GM21528 (cell line): ENCODE measurements at regions not wholly inside any gene's neighbourhood (a gene's known extent, or its start where the extent isn't known, plus 50 kb on each side); places are given as distances from the start of the nearest gene placed in this dataset.

Source experiments
- ATAC-seq: cut with Tn5 transposase; IDR thresholded peaks from one replicate; pipeline ENCODE4 v1.9.1; 2021; ENCODE audit warnings: mild to moderate bottlenecking, moderate library complexity; ENCODE audit not compliant: unreplicated experiment, low FRiP score

DNA sequence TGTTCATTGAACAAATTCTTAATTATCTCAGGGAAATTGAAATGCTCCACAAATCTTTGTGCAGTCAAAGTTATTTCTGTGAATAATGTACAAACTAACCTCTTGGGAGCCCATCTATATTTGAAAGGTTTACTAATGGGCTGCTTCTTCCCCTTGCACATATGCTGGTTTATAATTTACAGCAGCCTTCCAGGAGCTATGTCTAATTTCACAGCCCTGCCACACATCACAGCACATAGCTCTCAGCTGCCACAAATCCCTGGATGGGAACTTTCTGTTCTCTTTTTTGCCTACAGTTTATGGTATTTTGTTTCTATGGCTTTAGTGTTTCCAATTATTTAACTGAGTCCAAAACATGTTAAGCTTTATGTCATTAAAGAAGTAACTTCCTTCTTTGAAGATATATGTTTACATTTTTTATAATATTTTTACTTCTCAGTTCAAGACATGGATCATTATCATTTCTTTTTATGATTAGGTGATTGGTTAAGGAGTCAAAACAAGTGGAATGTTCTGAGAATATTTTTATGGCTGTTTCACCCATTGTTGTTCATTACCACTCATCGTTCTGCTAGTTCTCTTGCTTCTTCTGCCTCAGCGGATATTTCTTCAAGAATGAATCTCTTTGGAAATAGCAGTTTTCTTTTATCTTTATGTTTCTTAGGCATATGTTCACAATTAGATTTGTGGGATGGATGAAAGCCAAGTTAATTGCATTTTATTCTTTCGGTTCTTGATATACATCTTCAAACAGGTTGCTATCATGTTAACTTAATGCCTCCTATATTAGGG, 475.6 kb upstream of the MIS18BP1 start:
- ATAC-seq = no peak

DNA sequence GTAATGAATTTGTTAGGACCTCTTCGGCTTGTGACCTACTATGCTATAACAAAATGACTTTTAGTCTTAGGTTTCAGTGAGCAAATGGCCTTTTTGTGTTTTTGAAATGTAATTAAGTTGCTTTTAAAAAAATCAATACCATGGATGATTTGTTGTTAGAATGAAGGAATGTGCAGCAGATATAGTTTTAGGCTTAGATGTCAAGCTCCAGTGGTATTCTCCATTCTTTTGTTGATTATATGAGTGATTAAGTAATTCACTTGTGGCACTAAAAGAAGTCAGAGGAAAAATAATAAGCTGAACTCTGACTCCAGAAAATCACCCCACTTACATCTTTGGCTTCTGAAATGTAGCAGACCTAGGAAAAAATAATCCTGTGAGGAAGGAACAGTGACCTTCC, 474.1 kb upstream of the MIS18BP1 start:
- no peak for ATAC-seq

DNA sequence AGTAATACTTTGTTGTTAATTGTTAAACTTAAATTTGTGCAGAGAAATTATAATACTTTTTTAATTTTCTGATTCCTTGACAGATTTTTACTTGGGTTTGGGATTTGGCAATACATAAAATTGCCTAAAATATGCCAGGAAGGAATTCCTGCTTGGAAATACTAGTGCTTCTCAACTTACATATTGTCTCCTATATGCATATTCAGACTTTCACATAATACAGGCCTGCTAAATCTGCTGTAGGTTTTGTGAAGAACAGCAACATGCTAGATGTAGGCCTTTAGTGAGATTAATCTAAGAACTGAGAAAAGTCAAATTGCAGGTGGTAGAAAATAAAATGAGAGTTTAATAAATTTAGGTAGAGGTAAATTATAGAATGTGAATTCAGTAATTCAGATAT, 468.5 kb upstream of the MIS18BP1 start:
- no peak for ATAC-seq

DNA sequence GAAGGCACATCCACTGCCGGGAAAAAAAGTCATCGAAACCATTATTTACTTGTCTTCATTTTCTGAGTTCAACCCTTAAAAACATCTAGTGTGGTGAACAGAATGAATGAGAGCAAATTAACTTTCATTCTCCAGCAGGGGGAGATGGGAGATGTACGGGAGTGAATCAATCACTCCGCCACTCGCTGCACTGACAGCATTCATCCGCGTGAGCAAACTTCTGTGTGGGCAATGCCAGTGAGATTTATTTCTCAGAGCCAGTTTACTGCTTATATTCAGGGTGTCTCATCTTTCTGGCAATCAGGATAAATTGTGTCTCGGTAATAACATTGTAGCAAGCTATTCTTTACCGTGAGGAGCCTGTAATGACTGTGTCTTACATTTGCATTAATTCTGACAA, 463.6 kb upstream of the MIS18BP1 start:
- ATAC-seq = no peak

DNA sequence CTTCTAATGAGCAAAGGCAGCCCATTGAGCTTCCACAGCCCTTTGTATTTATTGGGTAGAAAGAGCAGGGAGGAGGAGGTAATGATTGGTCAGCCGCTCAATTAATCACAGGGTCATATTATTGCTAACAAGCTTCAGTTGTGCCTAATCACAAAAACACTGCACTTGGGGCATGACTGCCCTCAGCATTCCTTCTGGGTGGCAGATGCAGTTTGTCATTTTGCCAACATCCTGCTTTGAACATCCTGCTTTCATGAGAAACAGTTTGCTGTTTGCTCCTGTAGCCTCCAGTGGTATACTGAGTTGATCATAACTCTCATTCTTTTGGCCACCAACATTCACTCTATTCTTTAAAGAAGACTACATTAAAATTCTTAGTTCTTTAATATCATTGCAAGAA, 462.9 kb upstream of the MIS18BP1 start:
- ATAC-seq = no peak

DNA sequence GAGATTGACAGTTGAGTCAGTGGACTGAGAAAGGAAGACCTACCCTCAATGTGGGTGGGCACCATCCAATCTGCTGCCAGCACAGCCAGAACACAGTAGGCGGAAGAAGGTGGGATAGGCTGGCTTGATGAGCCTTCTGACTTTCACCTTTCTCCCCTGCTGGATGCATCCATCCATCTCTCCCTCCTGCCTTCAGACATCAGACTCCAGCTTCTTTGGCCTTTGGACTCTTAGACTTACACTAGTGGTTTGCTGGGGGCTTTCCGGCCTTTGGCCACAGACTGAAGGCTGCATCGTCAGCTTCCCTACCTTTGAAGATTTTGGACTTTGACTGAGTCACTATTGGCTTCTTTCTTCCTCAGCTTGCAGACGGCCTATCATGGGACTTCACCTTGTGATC, 456.5 kb upstream of the MIS18BP1 start:
- no peak for ATAC-seq

DNA sequence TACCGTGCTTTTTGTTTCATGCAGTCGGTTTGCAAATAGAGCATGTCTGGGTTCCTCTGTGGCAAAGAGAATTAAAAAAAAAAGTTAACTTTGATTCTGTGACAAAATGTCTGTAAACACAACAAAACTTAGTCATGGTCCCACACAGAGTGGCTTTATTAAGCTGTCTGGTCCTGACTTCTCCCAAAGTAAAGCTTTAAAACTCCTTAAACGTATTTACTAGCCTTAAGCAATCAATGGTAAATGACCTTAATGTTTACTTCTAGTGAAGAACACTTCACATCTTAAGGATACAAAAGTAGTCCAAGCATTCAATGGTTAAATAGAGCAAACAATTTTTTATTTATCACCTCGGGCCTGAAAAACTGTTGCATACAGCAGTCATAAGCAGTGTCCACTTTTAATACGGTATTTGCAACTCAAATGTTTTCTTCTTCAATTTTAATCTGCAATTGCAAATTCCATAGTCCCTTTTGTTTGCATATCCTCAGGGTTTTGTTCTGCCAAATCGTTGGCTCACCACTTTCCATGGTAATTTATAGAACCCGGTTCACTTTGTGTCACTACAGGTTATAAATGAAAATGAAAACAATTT, 453.0 kb upstream of the MIS18BP1 start:
- no peak for ATAC-seq

DNA sequence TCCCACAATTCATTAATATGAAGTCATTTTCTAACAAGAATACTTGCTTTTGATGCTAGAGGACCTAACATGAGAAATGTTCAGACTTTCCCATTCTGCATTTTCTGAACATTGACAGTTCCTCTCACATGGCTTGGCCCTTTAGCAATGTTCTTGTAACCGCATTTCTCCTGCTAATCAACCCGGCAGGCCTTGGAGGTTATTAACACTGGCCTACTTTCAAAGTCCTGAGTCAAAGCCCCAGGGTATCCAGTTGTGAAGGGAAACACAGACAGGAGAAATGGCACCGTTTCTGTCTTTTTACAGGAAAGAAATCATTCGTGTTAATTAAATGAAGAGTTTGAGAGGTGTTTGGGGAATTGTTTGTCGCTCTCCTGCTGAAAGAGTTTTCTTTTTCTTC, 446.5 kb upstream of the MIS18BP1 start:
- no peak for ATAC-seq

DNA sequence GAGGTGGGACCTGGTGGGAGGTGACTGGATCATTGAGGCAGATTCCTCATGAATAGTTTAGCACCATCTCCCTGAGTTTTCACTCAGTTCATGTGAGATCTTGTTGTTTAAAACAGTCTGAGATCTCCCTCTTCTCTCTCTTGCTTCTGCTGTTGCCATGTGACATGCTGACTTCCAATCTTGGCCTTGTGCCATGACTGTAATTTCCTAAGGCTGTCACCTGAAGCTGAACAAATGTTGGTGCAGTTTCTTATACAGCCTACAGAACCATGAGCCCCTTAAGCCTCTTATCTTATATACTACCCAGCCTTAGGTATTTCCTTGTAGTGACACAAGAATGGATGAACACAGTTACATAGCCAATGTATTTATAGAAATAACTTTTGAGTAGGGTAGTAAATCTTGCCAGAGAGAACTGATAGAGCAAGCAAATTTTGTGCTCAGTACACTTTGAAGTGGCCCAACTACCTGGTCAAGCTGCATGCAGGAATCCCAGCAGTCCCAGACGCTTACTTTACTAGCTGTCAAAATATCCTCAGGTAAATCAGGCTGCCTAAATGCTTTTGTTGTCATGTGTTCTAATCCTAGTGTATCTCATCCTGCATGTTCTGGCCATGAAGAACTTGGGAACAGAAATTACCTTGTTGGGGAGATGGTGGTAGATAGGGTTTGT, 445.6 kb upstream of the MIS18BP1 start:
- no peak for ATAC-seq

DNA sequence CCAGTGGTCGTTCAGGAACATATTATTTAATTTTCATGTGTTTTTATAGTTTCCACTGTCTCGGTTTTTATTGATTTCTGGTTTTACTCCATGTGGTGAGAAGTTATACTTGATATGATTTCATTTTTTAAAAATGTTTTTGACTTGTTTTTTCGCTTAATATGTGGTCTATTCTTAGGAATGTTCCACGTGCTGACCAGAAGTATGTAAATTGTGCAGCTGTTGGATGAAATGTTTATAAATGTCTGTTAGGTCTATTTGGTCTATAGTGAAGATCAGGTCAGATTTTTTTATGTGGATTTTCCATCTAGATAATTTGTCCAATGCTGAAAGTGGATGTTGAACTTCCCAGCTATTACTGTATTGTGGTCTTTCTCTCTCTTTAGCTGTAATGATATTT, 433.8 kb upstream of the MIS18BP1 start:
- ATAC-seq = no peak

DNA sequence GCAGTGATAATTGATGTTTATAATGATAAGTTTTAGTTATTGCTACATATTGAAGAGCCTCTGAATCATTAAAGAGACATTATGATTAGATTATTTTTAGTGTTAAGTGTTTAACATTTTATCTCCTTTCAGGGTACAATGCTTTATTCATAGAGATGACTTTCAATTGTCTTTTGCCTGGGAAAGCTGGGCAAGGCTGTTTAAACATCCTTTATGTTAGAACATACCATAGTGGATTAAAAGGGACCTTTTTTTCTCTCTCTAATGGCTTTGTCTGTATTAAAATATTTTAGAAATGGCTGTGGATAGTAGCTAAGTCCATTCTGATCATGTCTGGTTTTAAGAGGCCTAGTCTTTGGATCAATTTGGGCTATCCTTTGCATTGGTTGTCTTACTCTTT, 427.5 kb upstream of the MIS18BP1 start:
- no peak for ATAC-seq

DNA sequence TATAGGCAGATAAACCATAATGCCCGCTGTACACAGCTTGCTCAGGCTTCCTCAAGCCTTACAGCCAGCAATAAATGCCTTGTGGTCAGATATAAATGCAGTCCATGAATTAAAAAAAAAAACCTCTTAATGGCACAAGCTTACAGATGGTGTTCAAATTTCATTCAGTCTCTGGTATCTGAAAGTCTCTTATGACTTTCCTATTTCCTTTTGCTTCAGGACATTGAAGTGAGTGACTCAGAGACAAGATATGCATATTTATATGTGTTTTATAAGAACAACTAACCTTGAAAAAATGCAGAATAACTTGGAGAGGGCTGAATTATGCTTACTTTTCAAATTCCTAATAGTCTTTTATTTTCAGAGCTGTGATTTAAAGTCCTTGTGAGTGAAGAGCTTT, 426.9 kb upstream of the MIS18BP1 start:
- no peak for ATAC-seq

DNA sequence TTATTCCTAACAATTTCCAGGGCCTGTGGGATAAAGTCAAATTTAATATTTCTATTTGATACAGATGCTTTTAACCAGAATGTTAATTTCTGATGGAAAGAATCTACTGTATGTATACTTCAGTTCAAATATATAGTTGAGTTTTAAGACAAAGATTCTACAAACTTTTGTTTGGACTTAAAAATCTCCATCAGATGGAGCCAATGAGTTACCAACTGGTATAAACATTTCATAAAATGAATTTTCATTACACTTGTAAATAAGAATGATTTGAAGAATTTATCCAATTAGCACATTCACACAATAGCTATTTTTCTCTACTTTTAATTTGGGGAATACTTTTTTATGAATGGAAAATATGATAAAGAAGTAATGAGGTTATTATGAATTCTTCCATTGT, 425.2 kb upstream of the MIS18BP1 start:
- no peak for ATAC-seq

DNA sequence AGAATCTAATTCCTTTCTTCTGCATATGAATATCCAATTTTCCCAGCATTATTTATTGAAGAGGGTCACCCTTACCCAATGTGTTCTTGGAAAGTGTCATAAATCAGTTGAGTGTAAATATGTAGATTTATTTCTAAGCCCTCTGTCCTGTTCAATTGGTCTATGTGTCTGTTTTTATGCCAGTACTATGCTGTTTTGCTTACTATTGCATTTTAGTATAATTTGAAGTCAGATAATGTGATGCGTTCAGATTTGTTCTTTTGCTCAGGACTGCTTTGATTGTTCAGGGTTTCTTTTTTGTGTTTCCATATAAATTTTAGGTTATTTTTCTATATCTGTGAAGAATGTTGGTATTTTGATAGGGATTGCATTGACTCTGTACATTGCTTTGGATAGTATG, 420.4 kb upstream of the MIS18BP1 start:
- no peak for ATAC-seq

DNA sequence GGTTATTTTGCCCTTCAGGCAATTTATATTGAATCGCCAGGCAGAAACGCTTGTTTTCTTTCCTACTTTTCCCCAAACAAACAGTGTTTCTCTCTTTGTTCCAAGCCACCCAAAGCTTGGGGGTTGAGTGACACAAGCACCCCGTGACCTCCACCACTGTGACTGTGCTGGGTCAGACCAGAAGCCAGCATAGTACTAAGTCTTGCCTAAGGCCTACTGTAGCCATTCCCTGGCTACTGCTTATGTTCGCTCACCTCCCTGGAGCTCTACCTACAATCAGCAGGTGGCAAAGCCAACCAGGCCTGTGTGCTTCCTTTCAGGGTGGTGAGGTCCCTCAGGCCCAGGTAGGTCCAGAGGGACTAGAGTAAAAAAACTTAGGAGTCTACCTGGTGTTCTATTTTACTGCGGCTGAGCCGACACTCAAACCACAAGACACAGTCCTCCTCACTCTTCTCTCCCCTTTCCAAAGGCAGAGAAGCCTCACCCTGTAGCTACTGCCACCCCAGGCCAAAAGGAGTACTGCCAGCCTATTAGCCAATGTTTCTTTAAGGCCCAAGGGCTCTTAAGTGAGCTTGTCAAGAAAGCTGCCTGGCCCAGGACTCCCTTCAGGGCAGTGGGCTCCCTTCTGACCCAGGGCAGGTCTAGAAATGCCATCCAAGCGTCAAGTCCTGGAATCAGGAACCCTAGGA, 411.8 kb upstream of the MIS18BP1 start:
- ATAC-seq = no peak

DNA sequence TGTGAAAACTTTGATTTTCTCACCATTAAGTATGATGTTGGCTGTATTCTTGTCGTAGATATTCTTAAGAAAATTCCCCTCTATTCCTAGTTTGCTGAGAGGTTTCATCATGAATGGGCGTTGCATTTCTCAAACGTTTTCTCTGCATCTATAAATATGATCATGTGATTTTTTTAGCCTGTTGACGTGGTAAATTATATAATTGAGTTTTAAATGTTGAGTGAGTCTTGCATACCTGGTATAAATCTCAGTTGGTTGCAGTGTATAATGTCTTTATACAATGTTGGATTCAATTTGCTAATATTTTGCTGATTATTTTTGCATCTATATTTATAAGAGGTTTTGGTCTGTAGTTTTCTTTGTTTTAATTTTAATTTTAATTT, 405.9 kb upstream of the MIS18BP1 start:
- no peak for ATAC-seq

DNA sequence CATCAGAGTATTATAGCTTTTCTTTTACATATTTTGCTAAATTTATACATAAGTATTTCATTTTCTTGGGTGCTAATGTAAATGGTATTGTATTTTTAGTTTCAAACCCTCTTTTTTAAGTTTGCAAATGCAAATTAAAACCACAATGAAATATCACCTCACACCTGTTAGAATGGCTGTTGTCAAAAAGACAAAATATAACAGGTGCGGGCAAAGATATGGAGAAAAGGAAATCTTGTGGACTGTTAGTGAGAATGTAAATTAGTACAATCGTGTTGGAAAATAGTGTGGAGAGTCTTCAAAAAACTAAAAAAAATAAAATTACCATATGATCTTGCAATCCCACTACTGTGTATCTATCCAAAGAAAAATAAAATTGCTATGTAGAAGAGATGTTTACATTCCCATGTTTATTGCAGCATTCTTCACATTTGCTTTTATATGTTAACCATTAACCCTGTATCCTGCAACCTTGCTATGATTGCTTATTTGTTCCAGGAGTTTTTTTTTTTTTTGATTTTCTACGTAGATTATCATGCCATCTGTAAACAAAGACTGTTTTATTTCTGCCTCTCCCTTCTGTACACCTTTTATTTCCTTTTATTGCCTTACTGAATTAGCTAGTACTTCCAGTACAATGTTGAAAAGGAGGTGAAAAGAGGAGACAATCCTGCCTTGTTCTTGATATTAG, 405.4 kb upstream of the MIS18BP1 start:
- no peak for ATAC-seq

DNA sequence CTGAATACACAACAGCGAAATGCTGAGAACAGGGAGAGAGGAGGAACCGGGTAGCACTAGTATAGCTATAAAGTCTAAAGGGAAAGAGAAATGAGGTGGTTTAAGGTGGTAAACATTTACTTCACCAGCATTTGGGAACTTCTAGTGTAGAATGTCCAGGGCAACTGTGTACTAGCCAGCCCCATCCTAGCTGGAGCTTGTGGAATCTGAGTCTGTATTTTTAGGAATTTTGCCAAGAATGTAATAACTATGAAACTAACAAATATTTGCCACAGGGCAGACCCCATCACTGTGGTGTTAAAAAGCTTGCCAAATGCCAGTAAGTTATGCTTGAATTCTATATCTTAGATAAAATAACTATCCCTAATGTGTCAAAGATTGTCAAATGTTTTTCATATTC, 398.9 kb upstream of the MIS18BP1 start:
- ATAC-seq = no peak

DNA sequence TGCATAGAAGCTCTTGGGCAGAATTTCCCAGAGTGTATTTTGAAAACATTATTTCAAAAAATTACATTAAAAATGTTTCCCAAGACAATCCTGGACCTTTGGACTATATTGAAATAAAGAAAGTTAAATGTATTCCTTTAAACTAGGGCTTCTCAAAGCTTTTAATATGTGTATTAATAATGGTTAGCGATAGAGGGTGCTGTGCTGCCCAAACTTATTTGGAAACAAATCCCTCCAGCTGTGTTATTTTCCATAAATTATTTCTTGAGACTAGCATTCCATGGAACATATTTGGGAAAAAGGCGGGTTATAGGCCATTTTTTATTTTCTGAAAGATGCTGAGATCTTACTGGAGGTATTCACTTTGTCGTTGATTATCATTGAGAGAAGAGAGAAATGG, 397.8 kb upstream of the MIS18BP1 start:
- no peak for ATAC-seq

DNA sequence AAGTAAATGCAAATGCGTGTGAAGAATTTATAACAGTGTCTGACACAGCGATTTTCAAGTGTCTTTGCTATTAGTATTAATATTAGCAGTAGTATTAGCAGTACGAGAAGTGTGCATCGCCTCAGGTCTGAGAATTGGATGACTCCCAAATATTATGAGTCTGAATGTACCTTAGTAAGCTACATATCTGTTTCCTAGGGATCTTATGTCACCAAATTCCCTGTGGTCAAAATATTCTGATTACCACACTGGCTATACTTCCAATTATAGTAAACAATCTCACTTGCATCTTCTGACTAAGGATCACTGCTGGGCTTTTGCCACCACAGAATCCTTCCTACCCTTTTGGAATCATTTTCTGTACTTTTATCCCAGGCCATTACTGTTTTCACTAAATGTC, 396.0 kb upstream of the MIS18BP1 start:
- no peak for ATAC-seq

DNA sequence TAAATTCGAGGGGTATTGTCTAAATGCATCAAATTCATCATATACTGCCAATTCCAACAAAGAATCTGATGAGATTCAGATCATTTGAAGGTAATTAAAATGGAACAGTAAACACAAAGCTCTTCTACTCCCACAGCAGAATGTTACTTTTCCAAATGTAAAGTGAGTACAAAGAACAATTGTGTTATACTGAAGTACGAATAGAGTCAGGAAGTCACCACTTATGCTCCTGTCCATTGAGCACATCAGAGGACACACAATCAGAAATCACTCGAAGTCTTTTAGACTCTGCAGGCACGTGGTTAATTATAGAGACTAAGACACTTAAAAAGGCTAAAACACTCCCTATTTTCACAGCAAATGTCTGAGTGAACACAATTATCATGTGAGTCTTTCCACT, 388.5 kb upstream of the MIS18BP1 start:
- ATAC-seq = no peak
